ENCODE measurements at regions not wholly inside any gene's neighbourhood (a gene's known extent, or its start where the extent isn't known, plus 50 kb on each side); places are given as distances from the start of the nearest gene placed in this dataset.

- H3K27me3 Mint-ChIP-seq: no peaks in the 10 kb centered on the region
- H3K4me1 Mint-ChIP-seq: no peaks in the 10 kb centered on the region
- no peaks in the 10 kb centered on the region for H3K36me3 Mint-ChIP-seq
- H3K27ac Mint-ChIP-seq: no peak overlapping the region
- no peak for DNase-seq
- H3K9me3 Mint-ChIP-seq: no peaks in the 10 kb centered on the region
- no peak overlapping the region for H3K4me3 Mint-ChIP-seq
These were observed 102.2 kb upstream of the GADD45A start for GRCh38 chr1:67582625-67583461.

GRCh38 chr1:67583462-67583950, 101.5 kb upstream of the GADD45A start:
- no peaks in the 10 kb centered on the region for H3K36me3 Mint-ChIP-seq
- H3K4me3 Mint-ChIP-seq: no peak overlapping the region
- no peak for DNase-seq
- H3K27me3 Mint-ChIP-seq: peaks cover 3% of the 10 kb centered on the region
- no peak overlapping the region for H3K27ac Mint-ChIP-seq
- H3K4me1 Mint-ChIP-seq: no peaks in the 10 kb centered on the region
- H3K9me3 Mint-ChIP-seq: no peaks in the 10 kb centered on the region

GRCh38 chr1:67584938-67585337, 100.1 kb upstream of the GADD45A start:
- H3K36me3 Mint-ChIP-seq: no peaks in the 10 kb centered on the region
- H3K27ac Mint-ChIP-seq: no peak overlapping the region
- no peaks in the 10 kb centered on the region for H3K9me3 Mint-ChIP-seq
- no peak overlapping the region for H3K4me3 Mint-ChIP-seq
- no peak for DNase-seq
- H3K4me1 Mint-ChIP-seq: no peaks in the 10 kb centered on the region
- peaks cover 4% of the 10 kb centered on the region for H3K27me3 Mint-ChIP-seq

- H3K4me3 Mint-ChIP-seq: no peak overlapping the region
- no peaks in the 10 kb centered on the region for H3K36me3 Mint-ChIP-seq
- H3K4me1 Mint-ChIP-seq: no peaks in the 10 kb centered on the region
- peaks cover 4% of the 10 kb centered on the region for H3K27me3 Mint-ChIP-seq
- no peak overlapping the region for H3K27ac Mint-ChIP-seq
- DNase-seq: no peak
- no peaks in the 10 kb centered on the region for H3K9me3 Mint-ChIP-seq
These were observed 98.4 kb upstream of the GADD45A start for GRCh38 chr1:67586596-67586995.

- Mint-ChIP-seq H3K27ac (no peak overlapping the region), H3K36me3 (no peaks in the 10 kb centered on the region), H3K9me3 (no peaks in the 10 kb centered on the region)
These were observed 96.7 kb upstream of the GADD45A start for GRCh38 chr1:67588178-67588855.

GRCh38 chr1:67589519-67590233, 95.3 kb upstream of the GADD45A start:
- Mint-ChIP-seq H3K36me3 (no peaks in the 10 kb centered on the region), H3K4me3 (no peak overlapping the region), H3K27me3 (peaks cover 4% of the 10 kb centered on the region), H3K9me3 (peaks cover 2% of the 10 kb centered on the region), H3K27ac (no peak overlapping the region), H3K4me1 (no peaks in the 10 kb centered on the region)
- no peak for DNase-seq

More at GRCh38 chr1:67588178-67588855, 96.7 kb upstream of the GADD45A start:
- Mint-ChIP-seq H3K27me3 (peaks cover 4% of the 10 kb centered on the region), H3K4me3 (no peak overlapping the region), H3K4me1 (no peaks in the 10 kb centered on the region)
- no peak for DNase-seq

- Mint-ChIP-seq H3K9me3 (peaks cover 2% of the 10 kb centered on the region), H3K27ac (no peak overlapping the region), H3K36me3 (no peaks in the 10 kb centered on the region), H3K4me3 (no peak overlapping the region), H3K27me3 (peaks cover 4% of the 10 kb centered on the region), H3K4me1 (no peaks in the 10 kb centered on the region)
- DNase-seq: no peak
These were observed 94.7 kb upstream of the GADD45A start for GRCh38 chr1:67590329-67590728.

- no peak overlapping the region for H3K27ac Mint-ChIP-seq
- H3K4me3 Mint-ChIP-seq: no peak overlapping the region
- no peaks in the 10 kb centered on the region for H3K27me3 Mint-ChIP-seq
- H3K36me3 Mint-ChIP-seq: no peaks in the 10 kb centered on the region
- H3K4me1 Mint-ChIP-seq: no peaks in the 10 kb centered on the region
- no peak for DNase-seq
- H3K9me3 Mint-ChIP-seq: peaks cover 2% of the 10 kb centered on the region
These were observed 90.2 kb upstream of the GADD45A start for GRCh38 chr1:67594764-67595163.

GRCh38 chr1:67596674-67597073, 88.3 kb upstream of the GADD45A start:
- H3K4me3 Mint-ChIP-seq: no peak overlapping the region
- H3K4me1 Mint-ChIP-seq: no peaks in the 10 kb centered on the region
- H3K36me3 Mint-ChIP-seq: no peaks in the 10 kb centered on the region
- H3K27me3 Mint-ChIP-seq: no peaks in the 10 kb centered on the region
- DNase-seq: no peak
- H3K9me3 Mint-ChIP-seq: peaks cover 2% of the 10 kb centered on the region
- no peak overlapping the region for H3K27ac Mint-ChIP-seq

- Mint-ChIP-seq H3K27me3 (peaks cover 4% of the 10 kb centered on the region), H3K36me3 (no peaks in the 10 kb centered on the region), H3K4me1 (no peaks in the 10 kb centered on the region), H3K27ac (no peak overlapping the region), H3K4me3 (no peak overlapping the region), H3K9me3 (peaks cover 2% of the 10 kb centered on the region)
- DNase-seq: no peak
These were observed 87.7 kb upstream of the GADD45A start for GRCh38 chr1:67597336-67597735.

GRCh38 chr1:67599085-67599484, 85.9 kb upstream of the GADD45A start:
- Mint-ChIP-seq H3K27ac (no peak overlapping the region), H3K27me3 (peaks cover 7% of the 10 kb centered on the region), H3K9me3 (peaks cover 2% of the 10 kb centered on the region), H3K4me1 (no peaks in the 10 kb centered on the region), H3K4me3 (no peak overlapping the region), H3K36me3 (no peaks in the 10 kb centered on the region)
- DNase-seq: no peak

GRCh38 chr1:67601539-67601938, 83.5 kb upstream of the GADD45A start:
- H3K4me3 Mint-ChIP-seq: no peak overlapping the region
- no peak for DNase-seq
- H3K4me1 Mint-ChIP-seq: no peaks in the 10 kb centered on the region
- no peaks in the 10 kb centered on the region for H3K36me3 Mint-ChIP-seq
- no peaks in the 10 kb centered on the region for H3K9me3 Mint-ChIP-seq
- H3K27ac Mint-ChIP-seq: no peak overlapping the region
- H3K27me3 Mint-ChIP-seq: peaks cover 7% of the 10 kb centered on the region

GRCh38 chr1:67601955-67602354, 83.0 kb upstream of the GADD45A start:
- H3K27me3 Mint-ChIP-seq: peaks cover 7% of the 10 kb centered on the region
- no peaks in the 10 kb centered on the region for H3K36me3 Mint-ChIP-seq
- H3K27ac Mint-ChIP-seq: no peak overlapping the region
- H3K9me3 Mint-ChIP-seq: no peaks in the 10 kb centered on the region
- H3K4me1 Mint-ChIP-seq: no peaks in the 10 kb centered on the region
- DNase-seq: no peak
- H3K4me3 Mint-ChIP-seq: no peak overlapping the region

GRCh38 chr1:67604778-67605177, 80.2 kb upstream of the GADD45A start:
- peaks cover 7% of the 10 kb centered on the region for H3K27me3 Mint-ChIP-seq
- DNase-seq: no peak
- H3K36me3 Mint-ChIP-seq: no peaks in the 10 kb centered on the region
- peaks cover 5% of the 10 kb centered on the region for H3K4me1 Mint-ChIP-seq
- H3K4me3 Mint-ChIP-seq: no peak overlapping the region
- H3K27ac Mint-ChIP-seq: no peak overlapping the region
- no peaks in the 10 kb centered on the region for H3K9me3 Mint-ChIP-seq

GRCh38 chr1:67605209-67605780, 79.7 kb upstream of the GADD45A start:
- H3K36me3 Mint-ChIP-seq: no peaks in the 10 kb centered on the region
- no peak overlapping the region for H3K4me3 Mint-ChIP-seq
- no peaks in the 10 kb centered on the region for H3K9me3 Mint-ChIP-seq
- DNase-seq: no peak
- peaks cover 5% of the 10 kb centered on the region for H3K4me1 Mint-ChIP-seq
- no peak overlapping the region for H3K27ac Mint-ChIP-seq
- H3K27me3 Mint-ChIP-seq: peaks cover 7% of the 10 kb centered on the region

Data from activated naive CD8-positive, alpha-beta T cell treated with anti-CD3 and anti-CD28 coated beads for 36 hours (primary cell).